Fibroblast of lung (primary cell): ENCODE measurements at regions not wholly inside any gene's neighbourhood (a gene's known extent, or its start where the extent isn't known, plus 50 kb on each side); places are given as distances from the start of the nearest gene placed in this dataset.

Experiments used
- DNase-seq, 2 donors: peaks; one replicate each; pipeline versions ENCODE4 v3.0.0 to v3.0.0-alpha.2; 2010; ENCODE audit warnings: low read depth in 2 of 2
- H2AFZ ChIP-seq: 2 replicates; pipeline ENCODE4 v1.5.1; 2012; ENCODE audit warnings: low read length, control low read depth, inconsistent platforms
- H3K27ac ChIP-seq: 2 replicates; pipeline ENCODE4 v1.5.1; 2011; ENCODE audit warnings: low read length, control low read depth; ENCODE audit not compliant: insufficient read depth
- H3K27me3 ChIP-seq: 2 replicates; pipeline ENCODE4 v1.5.1; 2011; ENCODE audit warnings: mild to moderate bottlenecking, low read length; ENCODE audit not compliant: control insufficient read depth, insufficient read depth
- H3K36me3 ChIP-seq: 2 replicates; pipeline ENCODE4 v1.5.1; 2011; ENCODE audit warnings: low read length; ENCODE audit not compliant: control insufficient read depth, insufficient read depth
- H3K4me1 ChIP-seq: 2 replicates; pipeline ENCODE4 v1.5.1; 2011; ENCODE audit warnings: low read length; ENCODE audit not compliant: control insufficient read depth, insufficient read depth; ENCODE audit errors: extremely low read depth
- H3K4me2 ChIP-seq: 2 replicates; pipeline ENCODE4 v1.5.1; 2011; ENCODE audit warnings: low read length, control low read depth; ENCODE audit not compliant: insufficient read depth; ENCODE audit errors: extremely low read depth
- H3K4me3 ChIP-seq, 4 experiments: fragments of 200-600 bp in 1 of 4; sonication (generic) in 1 of 4; replicated peaks in 1 of 4; 2 replicates each; pipeline ENCODE4 v1.5.1; 2011 to 2016; ENCODE audit warnings: low read length in 4 of 4, low read depth in 3 of 4, mild to moderate bottlenecking in 3 of 4, control low read depth in 2 of 4, inconsistent platforms in 1 of 4, mixed read lengths in 1 of 4; ENCODE audit not compliant: insufficient read depth in 1 of 4; ENCODE audit errors: control extremely low read depth in 1 of 4
- H3K79me2 ChIP-seq: 2 replicates; pipeline ENCODE4 v1.5.1; 2012; ENCODE audit warnings: mild to moderate bottlenecking, low read length, inconsistent platforms; ENCODE audit not compliant: control insufficient read depth, insufficient read depth
- H3K9ac ChIP-seq: 2 replicates; pipeline ENCODE4 v1.5.1; 2011; ENCODE audit warnings: mild to moderate bottlenecking, low read length, control low read depth; ENCODE audit not compliant: insufficient read depth
- H3K9me3 ChIP-seq: 2 replicates; pipeline ENCODE4 v1.5.1; 2012; ENCODE audit warnings: low read depth, low read length; ENCODE audit not compliant: control insufficient read depth, insufficient read depth
- H4K20me1 ChIP-seq: 2 replicates; pipeline ENCODE4 v1.5.1; 2011; ENCODE audit warnings: low read length; ENCODE audit not compliant: control insufficient read depth, insufficient read depth; ENCODE audit errors: extremely low read depth
- EZH2 ChIP-seq: IDR thresholded peaks from 2 replicates; pipeline ENCODE4 v1.5.1; 2012; ENCODE audit warnings: low read length, control low read depth, mild to moderate bottlenecking; ENCODE audit errors: missing control alignments
- TF ChIP-seq, protein P1 (sequence below), 2 donors: IDR thresholded peaks in 1 of 2; conservative IDR thresholded peaks in 1 of 2; 1 replicate in 1 of 2; 2 replicates in 1 of 2; pipeline ENCODE4 v1.5.1; 2011 to 2012; ENCODE audit warnings: low read length in 2 of 2, control low read depth in 1 of 2, inconsistent platforms in 1 of 2, low read depth in 1 of 2, mild to moderate bottlenecking in 1 of 2

GRCh38 chr3:74844428-74844827 is 230.0 kb upstream of the CNTN3 start:
- H3K27ac ChIP-seq, result no peak overlapping the region
- no peak overlapping the region for H3K4me2 ChIP-seq
- H3K79me2 ChIP-seq, result no peaks in the 10 kb centered on the region
- no peaks in the 10 kb centered on the region for H3K27me3 ChIP-seq
- no peaks in the 10 kb centered on the region for H3K4me1 ChIP-seq
- H4K20me1 ChIP-seq, result no peaks in the 10 kb centered on the region
- H2AFZ ChIP-seq, result no peak overlapping the region
- DNase-seq, result no peak
- no peaks in the 10 kb centered on the region for H3K9me3 ChIP-seq
- no peak overlapping the region for H3K4me3 ChIP-seq
- H3K36me3 ChIP-seq, result no peaks in the 10 kb centered on the region
- no peak overlapping the region for H3K9ac ChIP-seq
- TF ChIP-seq, protein P1, sequence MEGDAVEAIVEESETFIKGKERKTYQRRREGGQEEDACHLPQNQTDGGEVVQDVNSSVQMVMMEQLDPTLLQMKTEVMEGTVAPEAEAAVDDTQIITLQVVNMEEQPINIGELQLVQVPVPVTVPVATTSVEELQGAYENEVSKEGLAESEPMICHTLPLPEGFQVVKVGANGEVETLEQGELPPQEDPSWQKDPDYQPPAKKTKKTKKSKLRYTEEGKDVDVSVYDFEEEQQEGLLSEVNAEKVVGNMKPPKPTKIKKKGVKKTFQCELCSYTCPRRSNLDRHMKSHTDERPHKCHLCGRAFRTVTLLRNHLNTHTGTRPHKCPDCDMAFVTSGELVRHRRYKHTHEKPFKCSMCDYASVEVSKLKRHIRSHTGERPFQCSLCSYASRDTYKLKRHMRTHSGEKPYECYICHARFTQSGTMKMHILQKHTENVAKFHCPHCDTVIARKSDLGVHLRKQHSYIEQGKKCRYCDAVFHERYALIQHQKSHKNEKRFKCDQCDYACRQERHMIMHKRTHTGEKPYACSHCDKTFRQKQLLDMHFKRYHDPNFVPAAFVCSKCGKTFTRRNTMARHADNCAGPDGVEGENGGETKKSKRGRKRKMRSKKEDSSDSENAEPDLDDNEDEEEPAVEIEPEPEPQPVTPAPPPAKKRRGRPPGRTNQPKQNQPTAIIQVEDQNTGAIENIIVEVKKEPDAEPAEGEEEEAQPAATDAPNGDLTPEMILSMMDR (conservative IDR thresholded peaks at IDR 0.05 in 1 of 2, IDR thresholded peaks at IDR 0.05 in 1 of 2; ENCODE audit: low read depth in 1 of 2, low read length in 2 of 2), result no peak
- no peak for TF ChIP-seq EZH2

DNA sequence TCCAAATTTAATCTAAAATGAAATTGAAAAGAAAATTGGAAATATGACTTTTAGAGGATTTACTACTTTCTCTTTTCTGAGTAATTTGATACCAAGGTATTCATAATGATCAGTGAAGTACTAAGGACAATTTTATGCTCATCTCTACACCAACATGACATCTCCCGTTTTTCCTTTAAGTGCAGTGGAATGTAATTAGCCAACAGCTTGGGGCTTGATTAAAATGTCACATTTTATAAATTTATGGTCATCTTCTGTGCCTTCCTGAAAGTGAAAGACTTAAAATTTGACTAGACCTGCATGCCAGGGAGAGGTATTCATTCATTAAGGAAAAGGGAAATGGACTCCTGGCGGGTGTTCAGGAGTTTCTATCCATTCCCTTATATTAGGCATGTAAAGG is 228.2 kb upstream of the CNTN3 start:
- no peak overlapping the region for H2AFZ ChIP-seq
- no peaks in the 10 kb centered on the region for H3K27me3 ChIP-seq
- H3K4me3 ChIP-seq, result no peak overlapping the region
- H3K9me3 ChIP-seq, result no peaks in the 10 kb centered on the region
- TF ChIP-seq EZH2, result no peak
- TF ChIP-seq, protein P1 (conservative IDR thresholded peaks at IDR 0.05 in 1 of 2, IDR thresholded peaks at IDR 0.05 in 1 of 2; ENCODE audit: low read depth in 1 of 2, low read length in 2 of 2), result no peak
- no peak overlapping the region for H3K27ac ChIP-seq
- DNase-seq, result no peak
- no peak overlapping the region for H3K9ac ChIP-seq
- no peak overlapping the region for H3K4me2 ChIP-seq
- no peaks in the 10 kb centered on the region for H3K36me3 ChIP-seq
- no peaks in the 10 kb centered on the region for H3K4me1 ChIP-seq
- H3K79me2 ChIP-seq, result no peaks in the 10 kb centered on the region
- no peaks in the 10 kb centered on the region for H4K20me1 ChIP-seq

DNA sequence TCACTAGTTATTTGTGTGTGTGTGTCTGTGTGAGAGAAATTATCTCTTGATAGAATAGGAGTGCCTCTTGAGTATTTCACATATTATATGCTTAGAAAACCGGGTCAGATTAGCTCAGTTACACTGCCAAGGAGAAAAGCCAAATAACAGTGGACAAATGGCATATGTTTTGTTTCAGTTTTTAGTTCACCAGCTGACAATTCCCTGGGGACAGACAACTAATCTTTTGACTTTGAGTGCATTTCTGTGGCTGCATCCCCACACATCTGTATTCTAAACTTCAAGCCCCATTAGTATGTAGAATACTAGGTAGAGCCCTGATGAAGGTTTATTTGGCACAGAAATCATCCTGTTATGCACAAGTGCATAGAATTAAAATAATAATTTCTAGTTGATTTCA is 227.7 kb upstream of the CNTN3 start:
- Histone ChIP-seq H3K4me2 (no peak overlapping the region), H3K4me3 (no peak overlapping the region), H3K36me3 (no peaks in the 10 kb centered on the region), H3K4me1 (no peaks in the 10 kb centered on the region), H3K27me3 (no peaks in the 10 kb centered on the region), H3K9ac (no peak overlapping the region), H2AFZ (no peak overlapping the region), H4K20me1 (no peaks in the 10 kb centered on the region), H3K9me3 (no peaks in the 10 kb centered on the region), H3K79me2 (no peaks in the 10 kb centered on the region), H3K27ac (no peak overlapping the region)
- no peak for DNase-seq
- TF ChIP-seq EZH2, result no peak
- TF ChIP-seq, protein P1 (conservative IDR thresholded peaks at IDR 0.05 in 1 of 2, IDR thresholded peaks at IDR 0.05 in 1 of 2; ENCODE audit: low read depth in 1 of 2, low read length in 2 of 2), result no peak
